ENCODE measurements at regions not wholly inside any gene's neighbourhood (a gene's known extent, or its start where the extent isn't known, plus 50 kb on each side); places are given as distances from the start of the nearest gene placed in this dataset.

DNA sequence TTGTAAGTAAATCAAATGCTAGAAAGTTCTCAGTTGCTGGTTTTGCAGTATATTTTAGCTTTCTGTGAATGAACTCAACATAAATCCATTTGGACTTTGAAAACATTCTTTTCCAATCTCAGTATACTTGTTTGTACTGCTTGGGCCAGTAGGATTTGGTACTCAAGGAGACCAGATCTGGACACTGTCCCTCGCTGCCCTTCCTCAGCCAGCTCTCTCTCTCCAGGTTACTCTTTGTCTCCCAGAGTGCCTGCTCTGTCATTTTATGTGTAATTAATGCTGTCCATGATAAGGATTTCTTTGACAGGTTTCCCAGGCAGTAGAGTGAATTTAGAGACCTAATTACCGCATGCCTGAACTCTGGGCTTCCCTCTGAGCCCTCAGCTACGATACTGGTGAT lies 344.6 kb upstream of the SGCD start:
- no peak for ATAC-seq
- TF ChIP-seq, protein P1, sequence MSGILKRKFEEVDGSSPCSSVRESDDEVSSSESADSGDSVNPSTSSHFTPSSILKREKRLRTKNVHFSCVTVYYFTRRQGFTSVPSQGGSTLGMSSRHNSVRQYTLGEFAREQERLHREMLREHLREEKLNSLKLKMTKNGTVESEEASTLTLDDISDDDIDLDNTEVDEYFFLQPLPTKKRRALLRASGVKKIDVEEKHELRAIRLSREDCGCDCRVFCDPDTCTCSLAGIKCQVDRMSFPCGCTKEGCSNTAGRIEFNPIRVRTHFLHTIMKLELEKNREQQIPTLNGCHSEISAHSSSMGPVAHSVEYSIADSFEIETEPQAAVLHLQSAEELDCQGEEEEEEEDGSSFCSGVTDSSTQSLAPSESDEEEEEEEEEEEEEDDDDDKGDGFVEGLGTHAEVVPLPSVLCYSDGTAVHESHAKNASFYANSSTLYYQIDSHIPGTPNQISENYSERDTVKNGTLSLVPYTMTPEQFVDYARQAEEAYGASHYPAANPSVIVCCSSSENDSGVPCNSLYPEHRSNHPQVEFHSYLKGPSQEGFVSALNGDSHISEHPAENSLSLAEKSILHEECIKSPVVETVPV (CRISPR knock-in tag; IDR thresholded peaks at IDR 0.05), result no peak
- TF ChIP-seq TCF4 (CRISPR knock-in tag; IDR thresholded peaks at IDR 0.05; ENCODE audit: borderline replicate concordance) (no peak), BACH2 (CRISPR knock-in tag; IDR thresholded peaks at IDR 0.05; ENCODE audit: borderline replicate concordance) (no peak), ZFP3 (CRISPR knock-in tag; IDR thresholded peaks at IDR 0.05) (no peak), RARB (CRISPR knock-in tag; IDR thresholded peaks at IDR 0.05) (no peak)

DNA sequence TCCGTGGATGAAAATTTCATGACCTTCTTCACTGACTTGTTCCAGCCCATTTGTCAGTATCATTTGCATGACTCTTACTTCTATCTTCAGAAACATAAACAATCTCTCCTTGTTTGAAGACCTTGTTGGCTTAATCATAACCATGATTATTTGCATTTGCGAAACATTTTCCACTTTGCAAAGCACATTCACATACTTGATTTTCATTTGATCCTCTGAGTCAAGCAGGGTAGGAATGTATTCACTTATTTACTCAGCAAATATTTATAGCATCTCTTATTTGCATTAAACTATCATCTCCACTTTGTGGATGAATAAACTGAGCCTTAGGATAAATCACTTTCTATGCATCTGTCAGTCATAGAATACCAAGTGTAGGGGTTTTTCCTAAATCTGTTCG lies 343.0 kb upstream of the SGCD start:
- TF ChIP-seq, protein P2, sequence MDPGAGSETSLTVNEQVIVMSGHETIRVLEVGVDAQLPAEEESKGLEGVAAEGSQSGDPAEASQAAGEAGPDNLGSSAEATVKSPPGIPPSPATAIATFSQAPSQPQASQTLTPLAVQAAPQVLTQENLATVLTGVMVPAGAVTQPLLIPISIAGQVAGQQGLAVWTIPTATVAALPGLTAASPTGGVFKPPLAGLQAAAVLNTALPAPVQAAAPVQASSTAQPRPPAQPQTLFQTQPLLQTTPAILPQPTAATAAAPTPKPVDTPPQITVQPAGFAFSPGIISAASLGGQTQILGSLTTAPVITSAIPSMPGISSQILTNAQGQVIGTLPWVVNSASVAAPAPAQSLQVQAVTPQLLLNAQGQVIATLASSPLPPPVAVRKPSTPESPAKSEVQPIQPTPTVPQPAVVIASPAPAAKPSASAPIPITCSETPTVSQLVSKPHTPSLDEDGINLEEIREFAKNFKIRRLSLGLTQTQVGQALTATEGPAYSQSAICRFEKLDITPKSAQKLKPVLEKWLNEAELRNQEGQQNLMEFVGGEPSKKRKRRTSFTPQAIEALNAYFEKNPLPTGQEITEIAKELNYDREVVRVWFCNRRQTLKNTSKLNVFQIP (CRISPR knock-in tag; IDR thresholded peaks at IDR 0.05; ENCODE audit: borderline replicate concordance, low read depth), result no peak
- TF ChIP-seq ZFP3 (CRISPR knock-in tag; IDR thresholded peaks at IDR 0.05) (no peak), ZNF70 (CRISPR knock-in tag; IDR thresholded peaks at IDR 0.05) (no peak), OSR1 (CRISPR knock-in tag; IDR thresholded peaks at IDR 0.05) (no peak), TOX (CRISPR knock-in tag; IDR thresholded peaks at IDR 0.05; ENCODE audit: borderline replicate concordance) (no peak), SNAI2 (CRISPR knock-in tag; IDR thresholded peaks at IDR 0.05) (no peak), ZNF565 (CRISPR knock-in tag; conservative IDR thresholded peaks at IDR 0.05; ENCODE audit: low read depth) (no peak), ARNTL (CRISPR knock-in tag; IDR thresholded peaks at IDR 0.05; ENCODE audit: borderline replicate concordance, low read depth) (no peak), PPARA (CRISPR knock-in tag; IDR thresholded peaks at IDR 0.05; ENCODE audit: borderline replicate concordance) (no peak), TCF4 (CRISPR knock-in tag; IDR thresholded peaks at IDR 0.05; ENCODE audit: borderline replicate concordance) (no peak), ZNF8 (CRISPR knock-in tag; IDR thresholded peaks at IDR 0.05) (no peak), BACH2 (CRISPR knock-in tag; IDR thresholded peaks at IDR 0.05; ENCODE audit: borderline replicate concordance) (no peak), GLIS3 (CRISPR knock-in tag; IDR thresholded peaks at IDR 0.05) (no peak), ESRRG (CRISPR knock-in tag; IDR thresholded peaks at IDR 0.05) (no peak), RARB (CRISPR knock-in tag; IDR thresholded peaks at IDR 0.05) (no peak), ISL1 (CRISPR knock-in tag; IDR thresholded peaks at IDR 0.05) (no peak)
- TF ChIP-seq, protein P1 (CRISPR knock-in tag; IDR thresholded peaks at IDR 0.05), result no peak
- TF ChIP-seq, protein P3, sequence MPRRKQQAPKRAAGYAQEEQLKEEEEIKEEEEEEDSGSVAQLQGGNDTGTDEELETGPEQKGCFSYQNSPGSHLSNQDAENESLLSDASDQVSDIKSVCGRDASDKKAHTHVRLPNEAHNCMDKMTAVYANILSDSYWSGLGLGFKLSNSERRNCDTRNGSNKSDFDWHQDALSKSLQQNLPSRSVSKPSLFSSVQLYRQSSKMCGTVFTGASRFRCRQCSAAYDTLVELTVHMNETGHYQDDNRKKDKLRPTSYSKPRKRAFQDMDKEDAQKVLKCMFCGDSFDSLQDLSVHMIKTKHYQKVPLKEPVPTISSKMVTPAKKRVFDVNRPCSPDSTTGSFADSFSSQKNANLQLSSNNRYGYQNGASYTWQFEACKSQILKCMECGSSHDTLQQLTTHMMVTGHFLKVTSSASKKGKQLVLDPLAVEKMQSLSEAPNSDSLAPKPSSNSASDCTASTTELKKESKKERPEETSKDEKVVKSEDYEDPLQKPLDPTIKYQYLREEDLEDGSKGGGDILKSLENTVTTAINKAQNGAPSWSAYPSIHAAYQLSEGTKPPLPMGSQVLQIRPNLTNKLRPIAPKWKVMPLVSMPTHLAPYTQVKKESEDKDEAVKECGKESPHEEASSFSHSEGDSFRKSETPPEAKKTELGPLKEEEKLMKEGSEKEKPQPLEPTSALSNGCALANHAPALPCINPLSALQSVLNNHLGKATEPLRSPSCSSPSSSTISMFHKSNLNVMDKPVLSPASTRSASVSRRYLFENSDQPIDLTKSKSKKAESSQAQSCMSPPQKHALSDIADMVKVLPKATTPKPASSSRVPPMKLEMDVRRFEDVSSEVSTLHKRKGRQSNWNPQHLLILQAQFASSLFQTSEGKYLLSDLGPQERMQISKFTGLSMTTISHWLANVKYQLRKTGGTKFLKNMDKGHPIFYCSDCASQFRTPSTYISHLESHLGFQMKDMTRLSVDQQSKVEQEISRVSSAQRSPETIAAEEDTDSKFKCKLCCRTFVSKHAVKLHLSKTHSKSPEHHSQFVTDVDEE (CRISPR knock-in tag; IDR thresholded peaks at IDR 0.05), result no peak
- no peak for ATAC-seq

DNA sequence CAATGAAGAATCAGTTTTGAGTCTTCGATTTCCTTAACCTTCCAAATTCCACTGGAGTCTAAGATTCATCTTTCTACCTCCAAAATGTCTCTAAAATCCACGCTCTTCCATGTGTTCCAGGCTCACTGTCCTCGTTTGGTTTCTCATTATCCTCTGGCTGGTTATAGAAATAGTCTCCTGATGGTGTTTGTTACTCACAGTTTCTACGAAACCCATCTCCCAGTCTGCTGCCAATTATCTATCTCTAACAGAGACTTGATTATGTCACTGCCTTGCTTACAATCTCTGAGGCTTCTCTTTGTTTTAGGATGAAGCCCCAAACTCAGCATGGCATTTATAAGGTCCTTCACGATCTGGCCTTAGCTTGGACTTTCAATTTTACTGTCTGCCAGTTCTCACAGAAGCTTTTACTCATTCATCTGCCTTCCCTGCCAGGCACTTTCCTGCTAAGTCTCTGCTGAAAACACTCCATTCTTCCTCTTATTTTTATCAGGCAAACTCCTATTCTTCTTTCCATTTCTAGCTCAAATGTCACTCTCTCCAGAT lies 339.6 kb upstream of the SGCD start:
- no peak for ATAC-seq
- no peak for TF ChIP-seq ARNTL (CRISPR knock-in tag; IDR thresholded peaks at IDR 0.05; ENCODE audit: borderline replicate concordance, low read depth)
- TF ChIP-seq, protein P4, sequence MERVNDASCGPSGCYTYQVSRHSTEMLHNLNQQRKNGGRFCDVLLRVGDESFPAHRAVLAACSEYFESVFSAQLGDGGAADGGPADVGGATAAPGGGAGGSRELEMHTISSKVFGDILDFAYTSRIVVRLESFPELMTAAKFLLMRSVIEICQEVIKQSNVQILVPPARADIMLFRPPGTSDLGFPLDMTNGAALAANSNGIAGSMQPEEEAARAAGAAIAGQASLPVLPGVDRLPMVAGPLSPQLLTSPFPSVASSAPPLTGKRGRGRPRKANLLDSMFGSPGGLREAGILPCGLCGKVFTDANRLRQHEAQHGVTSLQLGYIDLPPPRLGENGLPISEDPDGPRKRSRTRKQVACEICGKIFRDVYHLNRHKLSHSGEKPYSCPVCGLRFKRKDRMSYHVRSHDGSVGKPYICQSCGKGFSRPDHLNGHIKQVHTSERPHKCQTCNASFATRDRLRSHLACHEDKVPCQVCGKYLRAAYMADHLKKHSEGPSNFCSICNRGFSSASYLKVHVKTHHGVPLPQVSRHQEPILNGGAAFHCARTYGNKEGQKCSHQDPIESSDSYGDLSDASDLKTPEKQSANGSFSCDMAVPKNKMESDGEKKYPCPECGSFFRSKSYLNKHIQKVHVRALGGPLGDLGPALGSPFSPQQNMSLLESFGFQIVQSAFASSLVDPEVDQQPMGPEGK (CRISPR knock-in tag; IDR thresholded peaks at IDR 0.05; ENCODE audit: borderline replicate concordance), result no peak
- TF ChIP-seq ZNF565 (CRISPR knock-in tag; conservative IDR thresholded peaks at IDR 0.05; ENCODE audit: low read depth), result no peak
- TF ChIP-seq, protein P3 (CRISPR knock-in tag; IDR thresholded peaks at IDR 0.05), result no peak
- TF ChIP-seq OSR1 (CRISPR knock-in tag; IDR thresholded peaks at IDR 0.05), result no peak
- TF ChIP-seq ESRRG (CRISPR knock-in tag; IDR thresholded peaks at IDR 0.05), result no peak
- TF ChIP-seq TOX (CRISPR knock-in tag; IDR thresholded peaks at IDR 0.05; ENCODE audit: borderline replicate concordance), result no peak
- no peak for TF ChIP-seq SNAI2 (CRISPR knock-in tag; IDR thresholded peaks at IDR 0.05)
- TF ChIP-seq CSDC2 (CRISPR knock-in tag; IDR thresholded peaks at IDR 0.05), result no peak
- no peak for TF ChIP-seq ZNF70 (CRISPR knock-in tag; IDR thresholded peaks at IDR 0.05)
- TF ChIP-seq TCF4 (CRISPR knock-in tag; IDR thresholded peaks at IDR 0.05; ENCODE audit: borderline replicate concordance), result no peak
- TF ChIP-seq BACH2 (CRISPR knock-in tag; IDR thresholded peaks at IDR 0.05; ENCODE audit: borderline replicate concordance), result no peak
- TF ChIP-seq, protein P2 (CRISPR knock-in tag; IDR thresholded peaks at IDR 0.05; ENCODE audit: borderline replicate concordance, low read depth), result no peak

Measured in SK-N-SH treated with all-trans-retinoic acid at 6 μM for 48 hours (cell line).